ENCODE measurements at regions not wholly inside any gene's neighbourhood (a gene's known extent, or its start where the extent isn't known, plus 50 kb on each side); places are given as distances from the start of the nearest gene placed in this dataset.

DNA sequence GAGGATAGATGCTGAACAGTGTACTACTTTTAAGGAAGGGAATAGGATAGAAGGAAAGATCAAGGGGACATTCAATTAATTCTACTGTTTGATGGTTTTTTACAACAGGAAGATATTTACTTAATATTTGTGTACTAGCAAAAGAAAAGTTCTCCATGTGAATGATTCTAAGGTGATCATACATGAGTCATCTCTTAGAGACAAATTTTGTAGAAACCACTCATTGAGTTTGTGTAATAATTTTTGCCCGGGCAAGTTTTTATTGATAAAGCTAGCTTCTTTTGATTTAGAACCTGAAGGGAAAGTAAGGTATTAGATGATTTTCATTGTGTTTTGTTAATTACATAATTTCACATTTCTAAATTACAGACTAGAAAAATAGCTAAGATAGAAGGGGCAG is 172.8 kb upstream of the PSMD7 start (continued):
- TF ChIP-seq, protein P1, sequence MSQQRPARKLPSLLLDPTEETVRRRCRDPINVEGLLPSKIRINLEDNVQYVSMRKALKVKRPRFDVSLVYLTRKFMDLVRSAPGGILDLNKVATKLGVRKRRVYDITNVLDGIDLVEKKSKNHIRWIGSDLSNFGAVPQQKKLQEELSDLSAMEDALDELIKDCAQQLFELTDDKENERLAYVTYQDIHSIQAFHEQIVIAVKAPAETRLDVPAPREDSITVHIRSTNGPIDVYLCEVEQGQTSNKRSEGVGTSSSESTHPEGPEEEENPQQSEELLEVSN (IDR thresholded peaks at IDR 0.05): no peak

Measured in H1 (cell line).